NCI-H1048 (cell line): ENCODE measurements at regions not wholly inside any gene's neighbourhood (a gene's known extent, or its start where the extent isn't known, plus 50 kb on each side); places are given as distances from the start of the nearest gene placed in this dataset.

Experiments
- DNase-seq: peaks from one replicate; lab custom pipeline; 2025; lab: John Stamatoyannopoulos, UW

DNA sequence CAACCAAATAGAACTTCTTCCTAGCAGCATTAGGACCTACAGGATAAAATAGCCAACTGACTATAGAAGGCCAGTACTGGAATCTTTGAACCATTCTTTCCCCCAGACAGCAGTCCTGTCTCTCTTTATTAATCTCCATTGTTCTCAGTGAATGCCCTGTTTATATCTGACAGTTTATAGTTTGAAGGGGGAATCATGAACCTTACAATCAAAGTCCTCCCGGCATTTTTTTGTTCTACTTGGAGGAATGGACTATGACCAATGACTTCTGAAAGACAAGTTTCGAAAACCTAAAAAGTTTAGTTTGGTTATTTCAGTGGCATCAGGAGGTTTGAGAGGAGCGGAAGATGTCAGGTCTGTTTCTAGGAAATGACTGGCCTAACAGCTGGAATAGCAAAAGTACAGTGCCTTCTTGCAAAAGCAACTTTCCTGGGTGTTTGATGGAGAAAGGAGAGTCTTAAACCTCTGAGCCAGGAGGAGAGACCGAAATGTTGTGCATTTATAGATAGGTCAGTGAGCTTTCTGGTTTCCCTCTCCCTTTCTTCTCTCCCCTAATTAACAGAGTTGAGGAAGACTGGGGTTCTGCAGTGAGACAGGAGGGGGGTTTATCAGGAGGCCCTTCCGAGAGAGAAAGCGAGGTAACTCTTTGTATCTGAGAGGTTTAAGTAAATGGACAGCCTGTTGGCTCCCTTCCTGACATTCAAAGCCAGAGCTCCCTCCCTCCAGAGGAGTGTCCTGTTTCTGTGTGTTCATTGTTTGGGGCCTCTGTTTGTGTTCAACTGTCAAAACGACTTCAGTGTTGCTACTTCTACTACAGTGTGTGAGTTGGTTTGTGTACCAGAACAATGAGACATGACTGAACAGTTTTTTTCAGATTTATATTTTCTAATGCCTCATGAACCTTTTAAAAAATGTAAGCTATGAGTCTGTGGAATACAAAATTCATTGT is 383.0 kb upstream of the RARB start:
- DNase-seq: no peak

DNA sequence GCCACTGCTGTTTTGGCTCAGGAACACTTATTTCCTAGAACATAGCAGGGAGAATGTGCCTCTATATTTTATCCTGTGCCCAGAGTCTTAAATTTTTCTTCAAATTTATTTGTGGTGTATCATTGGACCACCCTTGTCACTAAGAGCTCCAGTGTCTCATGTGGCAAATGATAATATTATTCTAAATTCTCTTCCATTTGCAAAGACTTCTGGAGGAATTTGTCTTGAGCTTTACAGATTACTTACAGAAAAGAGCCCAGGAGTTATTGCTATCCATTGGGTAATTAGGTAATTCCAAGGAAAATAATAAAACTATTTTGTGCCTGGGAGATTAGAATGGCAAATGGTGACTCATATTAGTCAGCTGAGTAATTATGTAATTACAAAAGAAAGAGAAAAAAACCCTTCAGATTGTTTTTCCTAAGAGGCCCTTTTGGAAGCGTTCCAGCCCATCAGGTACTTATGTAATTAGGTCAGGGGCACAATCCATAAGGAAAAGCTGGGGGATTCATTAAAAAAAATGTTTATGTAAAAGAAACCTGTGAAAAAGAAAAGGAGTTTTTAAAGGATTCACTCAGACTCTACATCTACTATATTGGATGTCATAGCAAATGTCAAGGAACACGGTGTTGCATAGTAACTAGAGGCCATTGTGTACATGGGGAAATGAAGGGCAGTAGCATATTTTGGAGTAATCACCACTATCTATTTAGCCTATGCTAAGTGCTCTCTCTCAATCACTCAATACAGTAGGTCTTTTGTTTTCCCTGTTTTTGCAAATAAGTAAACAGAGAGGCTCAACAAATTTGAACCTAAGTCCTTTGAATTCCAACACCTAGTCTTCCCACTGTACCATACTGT is 380.9 kb upstream of the RARB start:
- DNase-seq: peak; percentile 45

DNA sequence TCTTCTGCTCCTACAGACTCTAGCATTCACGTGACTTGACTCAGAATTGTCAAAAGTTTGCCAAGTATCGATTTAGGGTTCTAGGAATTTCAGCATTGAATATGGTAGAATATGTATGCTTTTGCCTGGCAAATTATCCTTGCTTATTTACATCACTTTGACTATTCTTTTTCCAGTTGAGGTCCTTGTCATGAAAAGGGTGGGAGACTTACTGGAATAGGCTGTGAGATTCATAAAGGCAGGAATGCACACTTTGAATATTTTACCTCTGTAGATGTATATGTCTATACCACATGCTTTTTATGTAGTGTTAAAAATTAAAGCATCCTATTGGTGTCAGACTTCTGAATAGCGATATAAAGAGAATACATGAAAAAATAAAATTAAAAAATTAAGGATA is 378.8 kb upstream of the RARB start:
- DNase-seq: no peak

DNA sequence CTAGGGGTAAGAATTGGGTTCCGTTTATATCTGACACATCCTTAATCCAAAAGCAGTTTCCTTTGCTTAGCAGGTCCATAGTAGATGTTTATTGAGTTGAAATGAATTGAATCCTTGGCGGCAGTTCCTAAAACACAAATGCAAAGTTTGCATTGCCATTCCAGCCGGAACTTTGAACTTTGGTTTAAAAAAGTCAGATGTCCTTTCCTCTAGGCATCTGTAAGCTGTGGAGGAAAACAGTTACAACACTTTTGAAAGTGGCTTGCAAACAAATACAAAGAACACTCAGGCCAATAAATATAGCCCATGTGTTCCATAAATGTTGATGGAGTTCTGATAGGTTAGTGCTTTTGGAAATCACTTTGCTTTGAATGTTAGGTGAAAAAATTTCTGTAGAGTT is 374.7 kb upstream of the RARB start:
- DNase-seq: no peak

DNA sequence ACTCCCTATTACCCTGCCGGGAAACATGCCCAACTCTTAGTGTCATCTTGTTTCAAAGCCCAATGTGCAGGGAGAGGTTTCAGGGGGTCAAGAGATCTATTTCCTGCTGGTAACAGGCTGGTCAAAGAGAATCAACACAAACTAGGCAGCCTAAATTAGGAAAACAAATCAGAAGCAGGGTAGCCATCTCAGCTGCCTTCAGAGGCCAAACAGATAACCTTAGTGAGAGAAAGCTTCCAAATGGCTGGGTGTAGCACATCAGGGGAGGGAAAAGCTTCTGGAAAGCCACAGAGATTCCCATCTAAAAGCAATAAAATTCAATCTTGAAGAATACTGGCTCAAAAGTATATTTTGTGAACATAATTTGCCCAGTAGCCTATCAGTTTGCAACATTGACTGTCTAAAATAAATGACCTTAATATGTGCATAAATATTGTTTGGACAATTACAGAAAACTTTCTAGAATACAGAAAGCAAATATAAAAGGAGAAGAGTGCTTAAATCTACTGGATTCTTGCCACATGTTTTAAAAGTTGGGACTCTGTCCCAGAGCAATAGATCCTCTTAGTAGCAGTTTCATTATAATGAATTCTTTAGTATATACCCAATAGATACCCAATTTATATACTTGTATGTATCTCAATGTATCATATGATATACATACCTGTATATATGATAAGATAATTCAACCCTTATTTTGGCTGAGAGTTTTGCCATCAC is 371.9 kb upstream of the RARB start:
- no peak for DNase-seq

DNA sequence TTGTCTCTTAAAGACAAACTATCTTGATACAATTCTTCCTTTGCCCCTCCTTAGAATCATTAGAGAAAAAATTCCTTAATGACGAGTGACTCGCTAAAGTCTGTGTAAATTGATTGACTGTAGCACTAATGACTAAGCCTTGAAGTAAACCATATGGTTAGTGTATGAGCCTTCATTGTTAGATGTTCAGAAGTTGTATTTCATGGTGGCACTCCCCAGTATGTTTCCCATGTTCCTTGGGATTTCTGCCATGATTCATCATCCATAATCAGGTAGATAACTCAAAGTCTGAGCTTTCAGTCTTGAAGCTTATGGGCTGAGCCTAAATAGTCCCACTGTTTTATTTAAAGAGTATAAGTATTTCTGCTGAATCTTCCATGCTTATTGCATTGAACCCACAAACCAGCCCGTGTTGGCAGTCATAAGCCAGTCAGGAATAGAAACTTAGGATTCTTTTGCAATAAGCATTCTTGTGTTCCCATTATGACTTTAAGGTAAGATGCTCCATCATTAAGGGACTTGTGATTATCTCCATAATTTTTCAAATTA is 371.2 kb upstream of the RARB start:
- DNase-seq: no peak

DNA sequence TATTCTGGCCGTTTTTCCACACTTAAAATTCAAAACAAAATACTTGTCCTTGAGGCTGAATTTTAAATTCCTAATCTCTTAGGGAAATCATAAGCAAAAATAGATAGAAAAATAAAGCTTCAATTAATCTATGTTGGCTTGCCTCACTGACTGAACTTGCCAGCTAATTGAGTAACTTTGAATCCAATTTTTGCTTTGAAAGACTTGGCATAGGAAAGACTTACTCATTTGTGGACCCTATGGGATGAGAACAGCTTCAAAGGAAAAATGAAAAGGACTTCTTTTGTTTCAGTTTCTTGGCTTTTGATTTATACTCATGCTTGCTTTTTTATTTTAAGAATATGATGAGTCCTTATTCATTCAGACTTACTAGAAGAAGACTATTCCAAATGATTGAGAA is 370.7 kb upstream of the RARB start:
- no peak for DNase-seq

DNA sequence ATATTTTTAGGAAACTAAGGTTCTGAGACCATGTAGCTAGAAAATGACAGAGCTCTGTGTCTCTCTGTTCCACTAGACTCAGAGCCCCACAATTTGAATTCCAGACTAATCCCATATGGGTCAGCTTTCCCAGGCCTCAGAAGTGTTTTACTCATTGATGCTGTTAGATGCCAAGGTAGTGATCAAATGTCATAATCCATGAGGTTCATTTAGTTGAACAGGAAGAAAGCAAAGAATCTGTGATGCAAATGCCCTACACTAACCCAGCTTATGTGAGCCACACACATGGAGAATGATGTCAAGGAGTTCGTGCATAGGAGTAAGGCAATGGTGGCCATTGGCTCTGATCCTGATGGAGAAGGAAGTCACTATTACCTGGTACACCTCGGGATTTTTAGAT is 363.4 kb upstream of the RARB start:
- DNase-seq: no peak

DNA sequence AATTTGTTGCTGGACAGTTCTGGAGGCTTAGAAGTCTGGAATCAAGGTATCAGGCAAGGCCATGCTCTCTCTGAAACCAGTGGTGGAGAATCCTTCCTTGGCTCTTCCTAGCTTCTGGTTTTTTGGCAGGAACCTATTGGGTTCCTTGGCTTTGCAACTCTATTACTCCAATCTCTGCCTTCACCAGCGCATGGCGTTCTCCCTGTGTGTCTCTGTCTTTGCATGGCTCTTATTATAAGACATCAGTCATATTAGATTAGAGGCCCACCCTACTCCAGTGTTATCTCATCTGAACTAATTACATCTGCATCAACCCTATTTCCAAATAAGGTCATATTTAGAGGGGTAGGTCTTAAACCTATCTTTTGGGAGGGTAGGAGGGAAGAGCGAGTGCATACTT is 358.1 kb upstream of the RARB start:
- DNase-seq: no peak

DNA sequence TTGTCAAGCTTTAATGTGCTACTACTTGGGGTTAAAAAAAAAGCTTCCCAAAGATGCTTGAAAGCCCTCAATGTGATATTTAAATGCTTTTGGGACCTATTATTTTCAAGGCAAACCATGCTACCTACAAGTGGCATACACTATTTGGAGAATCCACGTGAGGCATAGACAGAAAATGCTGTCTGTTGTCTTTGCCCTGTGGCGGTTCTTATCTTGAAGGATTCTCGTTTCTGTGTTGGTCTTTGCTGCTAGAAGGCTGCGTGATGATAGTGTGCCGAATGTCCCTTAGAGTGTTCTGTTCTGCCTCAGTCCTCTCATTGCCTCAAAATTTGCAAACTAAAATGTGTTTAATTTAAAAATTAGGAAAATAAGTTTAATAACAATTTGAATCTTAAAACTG is 356.2 kb upstream of the RARB start:
- DNase-seq: no peak

DNA sequence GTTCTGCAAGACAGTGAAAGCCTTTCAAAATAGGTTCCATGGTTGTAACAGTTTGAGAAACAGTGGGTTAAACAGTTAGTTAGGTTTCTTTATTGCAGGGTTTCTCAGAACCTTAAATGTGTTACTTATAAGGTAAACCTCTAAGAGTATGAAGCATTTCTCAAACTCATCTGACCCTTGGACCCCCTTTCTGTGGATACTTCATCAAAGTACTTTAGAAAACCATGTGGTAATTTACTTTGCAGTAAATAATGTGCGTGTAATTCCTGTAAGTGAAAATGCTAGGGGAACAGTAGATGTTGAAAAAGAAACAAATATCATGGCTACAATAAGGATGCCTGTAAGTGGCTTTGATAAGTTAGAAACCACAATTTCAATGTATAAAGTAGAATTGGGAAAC is 354.6 kb upstream of the RARB start:
- no peak for DNase-seq

DNA sequence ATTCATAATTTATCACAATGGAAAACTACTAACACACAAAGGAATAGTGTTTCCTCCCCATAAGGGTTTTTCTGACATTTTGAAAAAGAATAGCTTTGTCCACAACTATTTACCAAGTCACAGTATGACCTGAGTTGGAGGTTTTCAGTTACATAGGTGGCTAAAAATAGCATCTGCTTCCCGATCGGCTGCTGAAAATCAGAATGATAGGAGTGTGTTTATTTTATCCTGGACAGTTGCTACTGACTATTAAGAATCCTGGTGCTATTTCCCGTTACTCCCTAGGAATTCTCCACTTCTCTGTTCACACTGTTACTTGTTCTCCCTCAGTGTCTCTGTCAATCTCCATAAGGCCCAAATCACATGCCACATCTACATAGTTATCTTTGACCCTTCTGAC is 353.9 kb upstream of the RARB start:
- no peak for DNase-seq

DNA sequence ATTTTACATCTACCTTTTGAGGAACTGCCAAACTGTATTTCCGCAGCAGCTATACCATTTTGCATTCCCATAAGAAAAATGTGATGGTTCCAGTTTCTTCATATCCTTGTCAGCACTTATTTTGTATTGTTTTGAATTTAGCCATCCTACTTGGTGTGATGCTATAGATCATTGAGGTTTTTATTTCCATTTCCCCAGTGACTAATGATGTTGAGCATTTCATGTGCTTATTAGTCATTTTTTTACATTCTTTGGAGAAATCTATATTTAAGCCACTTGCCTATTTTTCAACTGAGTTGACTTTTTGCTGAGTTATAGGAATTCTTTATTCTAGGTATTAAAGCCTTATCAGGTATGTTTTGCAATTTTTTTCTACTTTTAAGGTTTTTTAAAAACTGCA is 347.6 kb upstream of the RARB start:
- no peak for DNase-seq

DNA sequence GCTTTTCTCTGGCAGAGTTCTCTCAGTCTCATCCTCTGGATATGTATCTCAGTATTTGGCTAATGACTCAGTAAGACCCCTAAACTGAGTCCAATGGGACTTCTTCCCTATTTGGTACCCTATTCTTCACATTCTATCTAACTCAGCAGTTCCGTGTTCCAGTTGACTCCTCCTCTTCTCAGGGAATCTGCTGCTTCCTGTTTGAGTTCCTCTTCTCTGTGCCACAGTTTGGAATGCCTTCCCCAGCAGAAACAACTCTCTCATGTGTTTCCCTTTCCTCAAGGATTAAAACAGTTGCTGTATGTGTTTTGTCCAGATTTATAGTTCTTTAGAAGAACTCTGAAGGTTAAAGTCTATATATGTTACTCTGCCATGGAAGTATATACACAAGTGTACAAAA is 344.0 kb upstream of the RARB start:
- DNase-seq: no peak

DNA sequence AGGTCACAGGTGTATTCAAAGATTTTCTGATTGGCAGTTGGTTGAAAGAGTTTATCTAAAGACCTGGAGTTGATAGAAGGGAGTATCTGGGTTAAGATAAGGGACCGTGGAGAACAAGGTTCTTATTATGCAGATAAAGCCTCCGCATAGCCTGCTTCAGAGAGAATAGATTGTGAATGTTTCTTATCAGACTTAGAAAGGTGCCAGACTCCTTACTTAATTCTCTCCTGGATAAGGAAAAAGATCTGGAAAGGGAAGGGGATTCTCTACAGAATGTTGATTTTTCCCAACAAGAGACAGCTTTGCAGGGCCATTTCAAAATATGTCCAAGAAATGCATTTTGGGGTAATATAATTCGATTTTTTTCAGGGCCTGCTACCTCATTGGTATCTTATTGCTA is 341.3 kb upstream of the RARB start:
- no peak for DNase-seq

DNA sequence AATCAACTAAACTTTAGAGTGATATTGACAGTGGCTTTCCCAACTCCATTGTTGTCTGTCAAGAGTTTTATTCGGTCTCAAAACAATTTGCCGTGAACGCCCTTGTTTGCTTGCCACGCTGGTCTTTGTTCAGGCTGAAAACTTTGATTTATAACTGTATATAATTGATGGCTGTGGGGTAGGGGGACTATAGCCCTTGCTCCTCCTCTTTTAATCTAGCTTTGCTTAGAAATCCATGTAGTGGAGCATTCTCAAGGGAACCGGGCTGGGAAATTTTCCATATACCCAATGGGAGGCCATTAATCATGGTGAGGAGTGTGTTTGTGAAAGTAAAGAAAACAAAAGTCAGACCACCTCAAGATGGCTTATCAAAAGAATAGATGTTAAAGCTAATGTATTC is 339.8 kb upstream of the RARB start:
- no peak for DNase-seq

DNA sequence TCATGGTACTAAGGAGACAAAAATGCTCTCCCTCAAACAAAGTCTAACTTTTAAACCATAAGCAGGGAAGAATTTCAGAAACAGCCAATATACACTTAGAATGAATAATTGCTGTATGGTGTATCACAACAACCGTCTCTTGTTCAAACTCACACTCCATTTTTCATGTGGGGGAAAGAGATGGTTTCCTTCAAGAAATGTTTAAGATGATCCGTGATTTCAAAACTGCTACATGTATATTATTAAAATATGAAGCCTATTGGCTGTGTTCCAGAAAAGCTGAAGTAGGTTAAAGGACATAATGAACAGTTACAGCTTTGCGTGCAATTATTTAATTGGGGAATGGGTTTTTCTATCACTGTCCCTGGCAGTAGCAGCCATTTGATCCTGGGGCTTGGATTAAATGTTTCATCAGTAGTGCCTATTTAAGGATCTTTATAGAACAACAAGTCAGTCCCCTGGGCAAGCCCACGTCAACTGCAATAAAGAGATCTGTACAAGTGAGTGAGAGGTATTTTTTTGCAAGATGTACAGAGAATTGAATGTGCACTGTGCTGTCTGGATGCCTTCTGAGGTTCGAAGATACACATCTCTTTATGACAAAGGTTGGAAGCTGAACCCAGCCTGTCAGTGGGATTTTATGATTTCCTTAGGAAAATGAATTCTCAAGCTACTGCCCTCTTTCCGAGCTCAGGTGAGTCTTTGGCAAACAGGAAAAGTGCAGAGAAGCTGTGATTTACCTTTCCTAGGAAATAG is 337.2 kb upstream of the RARB start:
- no peak for DNase-seq

DNA sequence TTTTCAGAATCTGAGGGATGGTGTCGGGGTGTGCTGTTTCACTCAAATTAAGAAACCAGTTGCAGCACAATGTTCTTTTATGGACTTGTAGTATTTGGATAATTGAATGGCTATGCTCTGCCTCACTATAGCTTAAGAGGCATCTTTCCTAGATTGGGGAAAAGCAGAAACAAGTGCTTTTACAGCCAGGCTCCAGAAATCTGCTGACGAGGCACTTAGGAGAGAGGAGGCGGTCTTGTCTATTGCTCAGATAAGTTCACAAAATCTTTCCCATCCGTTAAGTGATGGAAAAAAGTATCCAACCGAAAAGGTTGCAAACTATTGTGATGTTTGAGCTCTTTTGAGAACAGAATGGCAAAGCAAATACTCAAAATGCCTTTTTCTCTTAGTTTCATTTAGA is 336.1 kb upstream of the RARB start:
- DNase-seq: no peak

DNA sequence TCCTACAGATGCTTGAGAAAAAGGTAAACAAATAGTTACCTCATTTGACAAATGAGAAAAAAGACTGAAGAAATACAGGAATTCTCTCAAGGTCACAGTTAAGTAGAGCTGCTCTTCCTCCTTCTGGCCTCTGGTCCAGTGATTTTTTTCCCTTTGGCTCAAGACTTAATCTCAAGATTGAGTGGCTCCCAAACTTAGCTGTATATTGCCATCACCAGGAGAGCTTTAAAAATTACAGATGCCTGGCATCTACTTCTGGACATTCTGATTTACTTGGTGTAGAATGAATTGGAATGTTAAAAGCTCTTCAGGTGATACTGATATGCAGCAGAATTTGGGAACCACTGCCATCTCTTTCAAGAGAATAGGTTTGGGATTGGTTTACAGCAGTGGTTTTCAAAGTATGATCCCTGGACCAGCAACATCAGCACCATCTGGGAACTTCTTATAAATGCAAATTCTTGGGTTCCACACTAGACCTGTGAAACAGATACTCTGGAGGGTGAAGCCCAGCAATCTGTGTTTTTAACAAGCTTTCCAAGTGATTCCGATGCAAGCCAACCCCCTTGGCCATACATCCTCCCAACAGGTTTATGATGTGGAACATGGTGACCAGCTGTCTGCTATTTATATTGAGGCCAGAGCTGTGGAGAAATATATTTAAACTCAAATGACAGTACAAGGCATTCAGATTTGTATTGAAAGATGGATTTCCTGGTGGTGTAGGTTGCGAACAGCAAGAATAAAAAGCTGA is 333.0 kb upstream of the RARB start:
- no peak for DNase-seq

DNA sequence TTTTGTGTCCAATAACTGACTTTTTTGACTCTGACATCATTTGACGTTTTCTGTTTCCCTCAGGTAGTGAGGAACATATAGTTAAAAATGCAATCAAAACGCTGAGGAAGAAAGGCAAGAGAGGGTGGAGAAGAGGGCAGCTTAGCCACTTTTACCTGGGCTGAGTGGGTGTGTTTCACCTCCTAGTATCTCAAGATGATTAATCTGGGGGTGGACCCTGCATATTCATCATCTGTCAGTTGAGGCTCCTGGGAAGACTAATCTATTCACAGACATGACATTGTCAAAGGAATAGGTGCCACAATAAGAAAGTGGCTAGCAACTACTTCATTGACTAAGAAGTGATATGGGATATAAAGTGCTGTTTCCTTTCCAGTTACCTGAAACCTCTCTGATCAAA is 331.5 kb upstream of the RARB start:
- DNase-seq: no peak

DNA sequence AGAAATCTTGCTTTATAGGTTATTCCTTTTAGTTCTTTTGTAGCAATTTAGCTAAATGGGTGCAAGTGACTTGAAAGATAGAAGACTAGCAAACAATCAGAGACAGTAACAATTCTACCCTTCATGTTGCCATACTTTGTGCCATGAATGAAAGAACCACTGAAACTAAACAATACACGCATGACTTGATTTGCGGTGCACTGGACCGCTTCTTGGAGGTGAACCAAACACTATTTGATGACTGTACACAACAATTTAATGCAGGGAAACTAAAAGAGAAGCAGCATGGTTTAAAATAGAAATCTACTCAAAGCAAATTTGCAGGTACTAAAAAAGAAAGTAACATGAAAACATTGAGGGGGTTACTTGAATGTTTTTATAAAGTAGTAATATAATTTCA is 331.0 kb upstream of the RARB start:
- no peak for DNase-seq
